ENCODE measurements at regions not wholly inside any gene's neighbourhood (a gene's known extent, or its start where the extent isn't known, plus 50 kb on each side); places are given as distances from the start of the nearest gene placed in this dataset.

- Mint-ChIP-seq H3K36me3 (ENCODE audit: low read depth) (no peaks in the 10 kb centered on the region), H3K9me3 (ENCODE audit: insufficient read depth) (no peaks in the 10 kb centered on the region), H3K4me1 (ENCODE audit: low read depth) (no peaks in the 10 kb centered on the region), H3K4me3 (no peak overlapping the region), H3K27ac (no peak overlapping the region), H3K27me3 (ENCODE audit: low read depth) (peaks cover 2% of the 10 kb centered on the region)
- CTCF ChIA-PET = no interaction called here
- POLR2A ChIA-PET = no interaction called here
- DNase-seq (no peak), ATAC-seq (no peak)
These were observed 193.5 kb upstream of the GPR26 start for GRCh38 chr10:123472606-123473005.

GRCh38 chr10:123474700-123475099, 191.5 kb upstream of the GPR26 start:
- H3K36me3 Mint-ChIP-seq (ENCODE audit: low read depth) = no peaks in the 10 kb centered on the region
- CTCF ChIA-PET = no interaction called here
- peaks cover 2% of the 10 kb centered on the region for H3K27me3 Mint-ChIP-seq (ENCODE audit: low read depth)
- H3K4me1 Mint-ChIP-seq (ENCODE audit: low read depth) = no peaks in the 10 kb centered on the region
- DNase-seq = no peak
- POLR2A ChIA-PET = no interaction called here
- H3K27ac Mint-ChIP-seq = no peak overlapping the region
- H3K9me3 Mint-ChIP-seq (ENCODE audit: insufficient read depth) = no peaks in the 10 kb centered on the region
- no peak overlapping the region for H3K4me3 Mint-ChIP-seq
- no peak for ATAC-seq

GRCh38 chr10:123475466-123475865, 190.7 kb upstream of the GPR26 start:
- Mint-ChIP-seq H3K9me3 (ENCODE audit: insufficient read depth) (no peaks in the 10 kb centered on the region), H3K4me1 (ENCODE audit: low read depth) (no peaks in the 10 kb centered on the region), H3K27ac (no peak overlapping the region), H3K36me3 (ENCODE audit: low read depth) (no peaks in the 10 kb centered on the region), H3K4me3 (no peak overlapping the region), H3K27me3 (ENCODE audit: low read depth) (peaks cover 2% of the 10 kb centered on the region)
- ATAC-seq (no peak), DNase-seq (no peak)
- POLR2A ChIA-PET = no interaction called here
- CTCF ChIA-PET = no interaction called here

- ATAC-seq (no peak), DNase-seq (no peak)
- ChIA-PET CTCF (no interaction called here), POLR2A (no interaction called here)
- H3K9me3 Mint-ChIP-seq (ENCODE audit: insufficient read depth) = no peaks in the 10 kb centered on the region
- no peaks in the 10 kb centered on the region for H3K4me1 Mint-ChIP-seq (ENCODE audit: low read depth)
- H3K27ac Mint-ChIP-seq = no peak overlapping the region
- no peaks in the 10 kb centered on the region for H3K27me3 Mint-ChIP-seq (ENCODE audit: low read depth)
- H3K4me3 Mint-ChIP-seq = no peak overlapping the region
- no peaks in the 10 kb centered on the region for H3K36me3 Mint-ChIP-seq (ENCODE audit: low read depth)
These were observed 188.0 kb upstream of the GPR26 start for GRCh38 chr10:123478116-123478515.

GRCh38 chr10:123479640-123480039, 186.5 kb upstream of the GPR26 start:
- ChIA-PET CTCF (no interaction called here), POLR2A (no interaction called here)
- no peaks in the 10 kb centered on the region for H3K27me3 Mint-ChIP-seq (ENCODE audit: low read depth)
- H3K9me3 Mint-ChIP-seq (ENCODE audit: insufficient read depth) = no peaks in the 10 kb centered on the region
- no peak overlapping the region for H3K4me3 Mint-ChIP-seq
- H3K36me3 Mint-ChIP-seq (ENCODE audit: low read depth) = no peaks in the 10 kb centered on the region
- DNase-seq = no peak
- no peaks in the 10 kb centered on the region for H3K4me1 Mint-ChIP-seq (ENCODE audit: low read depth)
- no peak for ATAC-seq
- no peak overlapping the region for H3K27ac Mint-ChIP-seq

GRCh38 chr10:123480344-123480743, 185.8 kb upstream of the GPR26 start:
- no peak for DNase-seq
- no peak overlapping the region for H3K4me3 Mint-ChIP-seq
- no peaks in the 10 kb centered on the region for H3K4me1 Mint-ChIP-seq (ENCODE audit: low read depth)
- CTCF ChIA-PET = no interaction called here
- H3K9me3 Mint-ChIP-seq (ENCODE audit: insufficient read depth) = no peaks in the 10 kb centered on the region
- no peak overlapping the region for H3K27ac Mint-ChIP-seq
- H3K36me3 Mint-ChIP-seq (ENCODE audit: low read depth) = no peaks in the 10 kb centered on the region
- POLR2A ChIA-PET = no interaction called here
- no peak for ATAC-seq
- H3K27me3 Mint-ChIP-seq (ENCODE audit: low read depth) = no peaks in the 10 kb centered on the region

- no peak overlapping the region for H3K27ac Mint-ChIP-seq
- DNase-seq (no peak), ATAC-seq (no peak)
- no peaks in the 10 kb centered on the region for H3K27me3 Mint-ChIP-seq (ENCODE audit: low read depth)
- no peaks in the 10 kb centered on the region for H3K36me3 Mint-ChIP-seq (ENCODE audit: low read depth)
- H3K4me3 Mint-ChIP-seq = no peak overlapping the region
- CTCF ChIA-PET = no interaction called here
- H3K9me3 Mint-ChIP-seq (ENCODE audit: insufficient read depth) = no peaks in the 10 kb centered on the region
- POLR2A ChIA-PET = no interaction called here
- H3K4me1 Mint-ChIP-seq (ENCODE audit: low read depth) = no peaks in the 10 kb centered on the region
These were observed 185.3 kb upstream of the GPR26 start for GRCh38 chr10:123480845-123481244.

- ChIA-PET CTCF (no interaction called here), POLR2A (no interaction called here)
- ATAC-seq (no peak), DNase-seq (no peak)
- Mint-ChIP-seq H3K4me1 (ENCODE audit: low read depth) (no peaks in the 10 kb centered on the region), H3K27ac (no peak overlapping the region), H3K4me3 (no peak overlapping the region), H3K27me3 (ENCODE audit: low read depth) (no peaks in the 10 kb centered on the region), H3K9me3 (ENCODE audit: insufficient read depth) (no peaks in the 10 kb centered on the region), H3K36me3 (ENCODE audit: low read depth) (no peaks in the 10 kb centered on the region)
These were observed 181.4 kb upstream of the GPR26 start for GRCh38 chr10:123484722-123485121.

GRCh38 chr10:123485341-123485960, 180.7 kb upstream of the GPR26 start:
- ChIA-PET POLR2A (no interaction called here), CTCF (no interaction called here)
- no peaks in the 10 kb centered on the region for H3K36me3 Mint-ChIP-seq (ENCODE audit: low read depth)
- ATAC-seq (no peak), DNase-seq (no peak)
- H3K9me3 Mint-ChIP-seq (ENCODE audit: insufficient read depth) = no peaks in the 10 kb centered on the region
- no peaks in the 10 kb centered on the region for H3K27me3 Mint-ChIP-seq (ENCODE audit: low read depth)
- H3K4me3 Mint-ChIP-seq = no peak overlapping the region
- H3K27ac Mint-ChIP-seq = no peak overlapping the region
- H3K4me1 Mint-ChIP-seq (ENCODE audit: low read depth) = no peaks in the 10 kb centered on the region

- Mint-ChIP-seq H3K4me1 (ENCODE audit: low read depth) (no peaks in the 10 kb centered on the region), H3K36me3 (ENCODE audit: low read depth) (no peaks in the 10 kb centered on the region), H3K27ac (no peak overlapping the region), H3K4me3 (no peak overlapping the region), H3K27me3 (ENCODE audit: low read depth) (no peaks in the 10 kb centered on the region), H3K9me3 (ENCODE audit: insufficient read depth) (no peaks in the 10 kb centered on the region)
- CTCF ChIA-PET = no interaction called here
- POLR2A ChIA-PET = no interaction called here
- DNase-seq (no peak), ATAC-seq (no peak)
These were observed 177.7 kb upstream of the GPR26 start for GRCh38 chr10:123488436-123488835.

GRCh38 chr10:123491364-123491763, 174.8 kb upstream of the GPR26 start:
- no peaks in the 10 kb centered on the region for H3K9me3 Mint-ChIP-seq (ENCODE audit: insufficient read depth)
- H3K4me1 Mint-ChIP-seq (ENCODE audit: low read depth) = no peaks in the 10 kb centered on the region
- POLR2A ChIA-PET = no interaction called here
- H3K27ac Mint-ChIP-seq = no peak overlapping the region
- ATAC-seq (no peak), DNase-seq (no peak)
- H3K36me3 Mint-ChIP-seq (ENCODE audit: low read depth) = no peaks in the 10 kb centered on the region
- H3K27me3 Mint-ChIP-seq (ENCODE audit: low read depth) = no peaks in the 10 kb centered on the region
- CTCF ChIA-PET = no interaction called here
- H3K4me3 Mint-ChIP-seq = no peak overlapping the region

- Mint-ChIP-seq H3K27me3 (ENCODE audit: low read depth) (no peaks in the 10 kb centered on the region), H3K4me1 (ENCODE audit: low read depth) (no peaks in the 10 kb centered on the region), H3K4me3 (no peak overlapping the region), H3K9me3 (ENCODE audit: insufficient read depth) (no peaks in the 10 kb centered on the region), H3K36me3 (ENCODE audit: low read depth) (no peaks in the 10 kb centered on the region), H3K27ac (no peak overlapping the region)
- POLR2A ChIA-PET = no interaction called here
- DNase-seq = no peak
- CTCF ChIA-PET = no interaction called here
- ATAC-seq = no peak
These were observed 174.1 kb upstream of the GPR26 start for GRCh38 chr10:123492016-123492415.

GRCh38 chr10:123494301-123494808, 171.8 kb upstream of the GPR26 start:
- DNase-seq = no peak
- ATAC-seq = no peak
- Mint-ChIP-seq H3K4me3 (no peak overlapping the region), H3K36me3 (ENCODE audit: low read depth) (no peaks in the 10 kb centered on the region), H3K27me3 (ENCODE audit: low read depth) (no peaks in the 10 kb centered on the region), H3K27ac (no peak overlapping the region), H3K9me3 (ENCODE audit: insufficient read depth) (no peaks in the 10 kb centered on the region), H3K4me1 (ENCODE audit: low read depth) (no peaks in the 10 kb centered on the region)
- ChIA-PET POLR2A (no interaction called here), CTCF (no interaction called here)

Data from activated CD8-positive, alpha-beta T cell treated with anti-CD3 and anti-CD28 coated beads, Interleukin-2, amount 10 ng/mL, durations not matched to agents 7 days and 5 days (primary cell).